ENCODE measurements at regions not wholly inside any gene's neighbourhood (a gene's known extent, or its start where the extent isn't known, plus 50 kb on each side); places are given as distances from the start of the nearest gene placed in this dataset.

GRCh38 chr6:90960324-90960723 is 373.5 kb upstream of the MAP3K7 start:
- Histone ChIP-seq H3K79me2 (ENCODE audit: control insufficient read depth, insufficient read depth, low read length) (no peaks in the 10 kb centered on the region), H3K27me3 (replicated peaks in 1 of 2; ENCODE audit: control insufficient read depth in 2 of 2, insufficient read depth in 2 of 2, low read length in 1 of 2) (no peaks in the 10 kb centered on the region), H2AFZ (ENCODE audit: control insufficient read depth, low read depth, low read length) (no peak overlapping the region), H3K4me1 (ENCODE audit: control insufficient read depth, insufficient read depth, low read length) (no peaks in the 10 kb centered on the region), H3K27ac (ENCODE audit: control insufficient read depth, insufficient read depth) (no peak overlapping the region), H3K36me3 (ENCODE audit: control insufficient read depth in 2 of 2, insufficient read depth in 2 of 2, low read length in 1 of 2) (no peaks in the 10 kb centered on the region), H3K9me3 (replicated peaks; ENCODE audit: control insufficient read depth, insufficient read depth, low read length) (no peaks in the 10 kb centered on the region), H3K4me2 (ENCODE audit: control insufficient read depth, insufficient read depth) (no peak overlapping the region), H4K20me1 (ENCODE audit: control insufficient read depth, insufficient read depth) (no peaks in the 10 kb centered on the region), H3K4me3 (no peak overlapping the region), H3K9ac (ENCODE audit: control insufficient read depth, insufficient read depth, low read length) (no peak overlapping the region)
- CTCF ChIA-PET: interaction anchor here (1.4 kb wide), 1 partner anchor 19 kb away, joined by 4 read pairs; no protein-coding TSS in a partner anchor
- intact Hi-C loops (cut with micrococcal nuclease; ENCODE audit: unreplicated experiment): no loop called here
- FAIRE-seq (no peak), ATAC-seq (no peak), DNase-seq (ENCODE audit: low read depth, low spot score) (no peak)
- TF ChIP-seq CHD2 (IDR thresholded peaks at IDR 0.05; ENCODE audit: borderline replicate concordance, low read depth, low read length) (no peak), FOS (IDR thresholded peaks at IDR 0.05; ENCODE audit: borderline replicate concordance, extremely low read depth, insufficient read length) (no peak), POLR2A (IDR thresholded peaks at IDR 0.05; ENCODE audit: low read depth, low read length) (no peak), FOXK2 (IDR thresholded peaks at IDR 0.05) (no peak), IRF3 (IDR thresholded peaks at IDR 0.05) (no peak), RELB (IDR thresholded peaks at IDR 0.05; ENCODE audit: low read depth) (no peak), RFX5 (IDR thresholded peaks at IDR 0.05; ENCODE audit: low read depth, low read length) (no peak), KAT2A (conservative IDR thresholded peaks at IDR 0.05; ENCODE audit: control insufficient read depth, low read depth, low read length) (no peak), SIX5 (IDR thresholded peaks at IDR 0.05; ENCODE audit: low read depth, low read length, severe bottlenecking) (no peak), MYB (IDR thresholded peaks at IDR 0.05; ENCODE audit: borderline replicate concordance, low read depth, low read length) (no peak)
- TF ChIP-seq, protein P1, sequence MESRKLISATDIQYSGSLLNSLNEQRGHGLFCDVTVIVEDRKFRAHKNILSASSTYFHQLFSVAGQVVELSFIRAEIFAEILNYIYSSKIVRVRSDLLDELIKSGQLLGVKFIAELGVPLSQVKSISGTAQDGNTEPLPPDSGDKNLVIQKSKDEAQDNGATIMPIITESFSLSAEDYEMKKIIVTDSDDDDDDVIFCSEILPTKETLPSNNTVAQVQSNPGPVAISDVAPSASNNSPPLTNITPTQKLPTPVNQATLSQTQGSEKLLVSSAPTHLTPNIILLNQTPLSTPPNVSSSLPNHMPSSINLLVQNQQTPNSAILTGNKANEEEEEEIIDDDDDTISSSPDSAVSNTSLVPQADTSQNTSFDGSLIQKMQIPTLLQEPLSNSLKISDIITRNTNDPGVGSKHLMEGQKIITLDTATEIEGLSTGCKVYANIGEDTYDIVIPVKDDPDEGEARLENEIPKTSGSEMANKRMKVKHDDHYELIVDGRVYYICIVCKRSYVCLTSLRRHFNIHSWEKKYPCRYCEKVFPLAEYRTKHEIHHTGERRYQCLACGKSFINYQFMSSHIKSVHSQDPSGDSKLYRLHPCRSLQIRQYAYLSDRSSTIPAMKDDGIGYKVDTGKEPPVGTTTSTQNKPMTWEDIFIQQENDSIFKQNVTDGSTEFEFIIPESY (IDR thresholded peaks at IDR 0.05): no peak
- 19% methylated on average over 2 of the region's 2 CpGs for WGBS (ENCODE audit: insufficient coverage, insufficient replicate concordance, low lambda C conversion rate, missing lambda C conversion rate)
- RAD21 ChIA-PET (ENCODE audit: unreplicated experiment): no interaction called here
- in situ Hi-C loops (cut with MboI): no loop called here
- SMC1A ChIA-PET (ENCODE audit: uncharacterized antibody, unreplicated experiment): no interaction called here
- no TSS peak for BruUV-seq (replicated peaks)
- POLR2A ChIA-PET: no interaction called here

Data from GM12878 (cell line).